ENCODE measurements at regions not wholly inside any gene's neighbourhood (a gene's known extent, or its start where the extent isn't known, plus 50 kb on each side); places are given as distances from the start of the nearest gene placed in this dataset.
"Not testable (repeated sequence)": the region's sequence is repeated elsewhere in the genome, so short reads cannot be mapped to it uniquely, and the experiment has no call there.

- no peak for DNase-seq (ENCODE audit: extremely low spot score)
- ChIA-PET CTCF (interaction anchor here (1.7 kb wide), 1 partner anchor 18 kb away, joined by 4 read pairs; no protein-coding TSS in a partner anchor), POLR2A (no interaction called here)
- TF ChIP-seq, protein P1, sequence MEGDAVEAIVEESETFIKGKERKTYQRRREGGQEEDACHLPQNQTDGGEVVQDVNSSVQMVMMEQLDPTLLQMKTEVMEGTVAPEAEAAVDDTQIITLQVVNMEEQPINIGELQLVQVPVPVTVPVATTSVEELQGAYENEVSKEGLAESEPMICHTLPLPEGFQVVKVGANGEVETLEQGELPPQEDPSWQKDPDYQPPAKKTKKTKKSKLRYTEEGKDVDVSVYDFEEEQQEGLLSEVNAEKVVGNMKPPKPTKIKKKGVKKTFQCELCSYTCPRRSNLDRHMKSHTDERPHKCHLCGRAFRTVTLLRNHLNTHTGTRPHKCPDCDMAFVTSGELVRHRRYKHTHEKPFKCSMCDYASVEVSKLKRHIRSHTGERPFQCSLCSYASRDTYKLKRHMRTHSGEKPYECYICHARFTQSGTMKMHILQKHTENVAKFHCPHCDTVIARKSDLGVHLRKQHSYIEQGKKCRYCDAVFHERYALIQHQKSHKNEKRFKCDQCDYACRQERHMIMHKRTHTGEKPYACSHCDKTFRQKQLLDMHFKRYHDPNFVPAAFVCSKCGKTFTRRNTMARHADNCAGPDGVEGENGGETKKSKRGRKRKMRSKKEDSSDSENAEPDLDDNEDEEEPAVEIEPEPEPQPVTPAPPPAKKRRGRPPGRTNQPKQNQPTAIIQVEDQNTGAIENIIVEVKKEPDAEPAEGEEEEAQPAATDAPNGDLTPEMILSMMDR (IDR thresholded peaks at IDR 0.05; ENCODE audit: control extremely low read depth, extremely low read depth, low read depth, missing control alignments): no peak
These were observed 835.1 kb downstream of the EDEM1 start for GRCh38 chr3:6022621-6023020.

DNA sequence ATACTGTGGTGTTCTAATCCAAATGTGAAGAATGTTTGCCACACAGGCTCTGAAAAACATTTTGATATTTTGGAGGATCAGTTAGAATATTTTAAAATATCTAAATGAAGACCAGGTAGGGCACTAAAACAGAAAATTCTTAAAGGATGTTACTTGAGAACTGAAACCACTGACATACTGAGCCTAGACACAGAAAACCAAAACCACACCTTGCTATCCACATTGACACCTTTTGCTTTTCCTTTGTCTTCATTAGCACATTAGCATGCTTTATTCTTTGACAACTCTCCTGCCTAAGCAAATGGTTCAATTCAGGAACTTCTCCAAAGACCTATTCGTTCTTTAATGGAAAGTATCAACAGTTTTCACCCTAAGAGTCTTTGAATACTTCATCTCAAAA is 835.9 kb upstream of the GRM7 start:
- CTCF ChIA-PET: interaction anchor here (1.8 kb wide), 1 partner anchor 12 kb away, joined by 3 read pairs; no protein-coding TSS in a partner anchor
- POLR2A ChIA-PET: no interaction called here
- DNase-seq (ENCODE audit: extremely low spot score): no peak
- TF ChIP-seq, protein P1 (IDR thresholded peaks at IDR 0.05; ENCODE audit: control extremely low read depth, extremely low read depth, low read depth, missing control alignments): no peak

DNA sequence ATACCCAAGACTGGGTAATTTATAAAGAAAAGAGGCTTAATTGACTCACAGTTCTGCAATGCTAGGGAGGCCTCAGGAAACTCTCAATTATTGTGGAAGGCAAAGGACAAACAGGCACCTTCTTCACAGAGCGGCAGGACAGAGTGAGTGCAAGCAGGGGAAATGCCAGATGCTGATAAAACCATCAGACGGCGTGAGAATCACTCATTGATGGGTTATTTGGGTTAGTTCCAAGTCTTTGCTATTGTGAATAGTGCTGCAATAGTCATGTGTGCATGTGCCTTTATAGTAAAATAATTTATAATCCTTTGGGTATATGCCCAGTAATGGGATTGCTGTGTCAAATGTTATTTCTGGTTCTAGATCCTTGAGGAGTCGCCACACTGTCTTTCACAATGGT is 830.3 kb upstream of the GRM7 start:
- DNase-seq (ENCODE audit: extremely low spot score); CTCF ChIA-PET; POLR2A ChIA-PET: not testable (repeated sequence)

GRCh38 chr3:6035626-6036025 is 825.3 kb upstream of the GRM7 start:
- TF ChIP-seq, protein P1 (IDR thresholded peaks at IDR 0.05; ENCODE audit: control extremely low read depth, extremely low read depth, low read depth, missing control alignments): no peak
- ChIA-PET CTCF (no interaction called here), POLR2A (no interaction called here)
- DNase-seq (ENCODE audit: extremely low spot score): no peak

- DNase-seq (ENCODE audit: extremely low spot score): no peak
- ChIA-PET POLR2A (no interaction called here), CTCF (interaction anchor here (0.8 to 2.4 kb wide), 2 partner anchors 13 to 17 kb away, joined by 4 to 5 read pairs; no protein-coding TSS in a partner anchor)
- TF ChIP-seq, protein P1 (IDR thresholded peaks at IDR 0.05; ENCODE audit: control extremely low read depth, extremely low read depth, low read depth, missing control alignments): no peak
These were observed 820.9 kb upstream of the GRM7 start for GRCh38 chr3:6039971-6040370.

DNA sequence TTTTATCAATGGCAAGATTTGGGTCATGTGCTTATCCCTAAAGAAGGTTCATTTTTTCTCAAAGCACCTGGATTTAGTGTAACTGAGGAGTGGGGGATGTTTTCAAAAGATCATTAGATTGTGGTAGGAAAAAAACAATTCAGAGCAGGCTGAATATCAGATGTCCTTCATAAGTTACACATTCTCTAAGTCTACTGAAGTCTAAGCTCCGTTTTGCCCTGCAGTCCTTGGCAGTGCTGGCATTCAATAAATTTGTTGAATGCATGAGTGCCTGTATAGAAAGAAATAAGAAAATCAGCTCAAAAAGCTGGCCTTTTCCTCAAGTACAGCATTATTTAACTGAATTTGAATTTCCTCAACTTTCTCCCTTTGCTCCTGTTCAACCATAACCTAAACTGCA is 819.0 kb upstream of the GRM7 start:
- TF ChIP-seq, protein P1 (IDR thresholded peaks at IDR 0.05; ENCODE audit: control extremely low read depth, extremely low read depth, low read depth, missing control alignments): no peak
- ChIA-PET POLR2A (no interaction called here), CTCF (no interaction called here)
- no peak for DNase-seq (ENCODE audit: extremely low spot score)

GRCh38 chr3:6047016-6047415 is 813.9 kb upstream of the GRM7 start:
- TF ChIP-seq, protein P1 (IDR thresholded peaks at IDR 0.05; ENCODE audit: control extremely low read depth, extremely low read depth, low read depth, missing control alignments): no peak
- CTCF ChIA-PET: no interaction called here
- POLR2A ChIA-PET: no interaction called here
- no peak for DNase-seq (ENCODE audit: extremely low spot score)
